ENCODE measurements at regions not wholly inside any gene's neighbourhood (a gene's known extent, or its start where the extent isn't known, plus 50 kb on each side); places are given as distances from the start of the nearest gene placed in this dataset.

DNA sequence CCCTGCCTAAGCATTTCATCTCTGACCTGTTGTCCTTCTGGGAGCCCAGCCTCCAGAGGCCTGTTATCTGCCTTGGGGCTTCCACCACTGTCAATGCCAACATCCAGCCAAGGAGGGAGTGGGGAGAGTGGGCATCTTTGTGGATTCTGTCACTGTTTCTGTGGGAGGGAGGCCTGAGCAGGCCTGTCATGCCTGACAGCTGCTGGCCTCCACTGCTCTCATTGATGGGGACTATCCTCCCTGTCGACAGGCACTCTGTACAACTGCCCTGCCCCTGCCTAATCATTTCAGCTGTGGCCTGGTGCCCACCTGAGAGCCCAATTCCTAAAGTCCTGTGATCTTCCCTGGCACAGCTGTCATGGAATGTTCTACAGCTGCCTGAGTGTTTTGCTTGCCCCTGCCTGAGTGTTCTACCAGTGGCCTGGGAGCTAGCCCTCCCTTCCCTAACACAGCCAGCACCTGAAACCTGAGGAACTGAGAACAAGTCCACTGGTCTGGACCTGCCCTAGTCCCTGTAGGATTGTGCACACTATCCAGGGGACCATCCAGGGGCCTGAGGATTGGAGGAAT is 145.3 kb downstream of the FAM83B start:
- no peak overlapping the region for H3K14ac ChIP-seq (ENCODE audit: low read length in 2 of 2)
- no peak overlapping the region for H2AFZ ChIP-seq (ENCODE audit: low read depth, low read length)
- WGBS: 58% methylated on average over 1 of the region's 1 CpG

DNA sequence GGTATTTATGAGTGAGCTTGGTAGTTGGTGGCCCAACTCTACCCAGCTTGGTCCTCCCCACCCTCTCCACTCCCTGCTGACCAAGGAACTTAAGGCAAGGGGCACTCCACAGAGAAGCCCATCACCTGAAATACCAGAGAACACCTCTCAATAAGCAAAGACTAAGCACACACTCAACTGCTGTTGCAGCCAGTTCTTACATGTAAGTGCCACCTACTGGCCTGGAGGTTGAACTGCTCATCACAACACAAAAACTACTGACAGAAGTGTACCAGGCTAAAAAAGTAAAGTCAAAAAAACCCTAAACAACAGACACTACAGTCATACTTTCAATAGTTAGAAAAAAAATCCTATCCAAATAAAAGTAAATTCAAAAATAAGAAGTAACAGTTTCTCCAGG is 146.2 kb downstream of the FAM83B start:
- H4K91ac ChIP-seq (ENCODE audit: low read length): no peak overlapping the region
- DNase-seq: no peak
- no peaks in the 10 kb centered on the region for H3K79me1 ChIP-seq (replicated peaks; ENCODE audit: low read length, poor library complexity, severe bottlenecking)

More for the DNA sequence above, 145.3 kb downstream of the FAM83B start:
- no peak overlapping the region for H3K27ac ChIP-seq (ENCODE audit: low read length, poor library complexity, severe bottlenecking)
- no peak overlapping the region for H2AK5ac ChIP-seq (ENCODE audit: low read length, severe bottlenecking)
- H3K4ac ChIP-seq (ENCODE audit: low read depth in 1 of 2, low read length in 2 of 2): no peak overlapping the region
- no peak overlapping the region for H3K9ac ChIP-seq (ENCODE audit: low read length)
- H4K91ac ChIP-seq (ENCODE audit: low read length): peak overlapping the region; percentile 25
- H3K18ac ChIP-seq (ENCODE audit: low read depth in 1 of 2, low read length in 2 of 2): no peak overlapping the region
- H3K4me3 ChIP-seq (ENCODE audit: insufficient read depth in 1 of 2, low read depth in 1 of 2, low read length in 2 of 2): no peak overlapping the region
- no peak overlapping the region for H3K23ac ChIP-seq (ENCODE audit: low read length in 2 of 2)
- H3K36me3 ChIP-seq (ENCODE audit: control insufficient read depth in 1 of 2, insufficient read depth in 2 of 2, low read depth in 1 of 2, low read length in 2 of 2): no peaks in the 10 kb centered on the region
- H2BK120ac ChIP-seq (ENCODE audit: low read depth, low read length): no peak overlapping the region
- H3K79me1 ChIP-seq (replicated peaks; ENCODE audit: low read length, poor library complexity, severe bottlenecking): no peaks in the 10 kb centered on the region
- H3K9me3 ChIP-seq (ENCODE audit: control insufficient read depth, low read length): no peaks in the 10 kb centered on the region
- no peaks in the 10 kb centered on the region for H3K27me3 ChIP-seq (ENCODE audit: control insufficient read depth in 1 of 2, insufficient read depth in 1 of 2, low read length in 2 of 2)
- H4K8ac ChIP-seq (ENCODE audit: low read length): no peak overlapping the region
- H3K4me1 ChIP-seq (ENCODE audit: control insufficient read depth, insufficient read depth, low read depth, low read length): no peaks in the 10 kb centered on the region
- H2BK5ac ChIP-seq (ENCODE audit: low read depth, low read length, poor library complexity, severe bottlenecking): no peak overlapping the region
- no peak overlapping the region for H3K4me2 ChIP-seq (ENCODE audit: low read length, poor library complexity, severe bottlenecking)
- DNase-seq: no peak
- no peak overlapping the region for H2BK15ac ChIP-seq (ENCODE audit: low read depth, poor library complexity, severe bottlenecking)
- H2BK12ac ChIP-seq (ENCODE audit: low read length in 2 of 2): no peak overlapping the region

GRCh38 chr6:54993294-54993693 is 146.7 kb downstream of the FAM83B start:
- no peaks in the 10 kb centered on the region for H3K27me3 ChIP-seq (ENCODE audit: control insufficient read depth in 1 of 2, insufficient read depth in 1 of 2, low read length in 2 of 2)

More for the DNA sequence above, 146.2 kb downstream of the FAM83B start:
- no peak overlapping the region for H3K4me3 ChIP-seq (ENCODE audit: insufficient read depth in 1 of 2, low read depth in 1 of 2, low read length in 2 of 2)
- no peak overlapping the region for H3K4me2 ChIP-seq (ENCODE audit: low read length, poor library complexity, severe bottlenecking)
- no peak overlapping the region for H2BK5ac ChIP-seq (ENCODE audit: low read depth, low read length, poor library complexity, severe bottlenecking)
- H4K8ac ChIP-seq (ENCODE audit: low read length): no peak overlapping the region
- H3K4me1 ChIP-seq (ENCODE audit: control insufficient read depth, insufficient read depth, low read depth, low read length): no peaks in the 10 kb centered on the region
- no peak overlapping the region for H3K9ac ChIP-seq (ENCODE audit: low read length)
- H3K18ac ChIP-seq (ENCODE audit: low read depth in 1 of 2, low read length in 2 of 2): no peak overlapping the region
- no peaks in the 10 kb centered on the region for H3K36me3 ChIP-seq (ENCODE audit: control insufficient read depth in 1 of 2, insufficient read depth in 2 of 2, low read depth in 1 of 2, low read length in 2 of 2)
- no peak overlapping the region for H3K27ac ChIP-seq (ENCODE audit: low read length, poor library complexity, severe bottlenecking)
- no peak overlapping the region for H3K4ac ChIP-seq (ENCODE audit: low read depth in 1 of 2, low read length in 2 of 2)
- no peak overlapping the region for H2AK5ac ChIP-seq (ENCODE audit: low read length, severe bottlenecking)
- no peak overlapping the region for H2BK12ac ChIP-seq (ENCODE audit: low read length in 2 of 2)
- no peaks in the 10 kb centered on the region for H3K27me3 ChIP-seq (ENCODE audit: control insufficient read depth in 1 of 2, insufficient read depth in 1 of 2, low read length in 2 of 2)
- H3K14ac ChIP-seq (ENCODE audit: low read length in 2 of 2): no peak overlapping the region
- no peak overlapping the region for H2AFZ ChIP-seq (ENCODE audit: low read depth, low read length)
- H2BK15ac ChIP-seq (ENCODE audit: low read depth, poor library complexity, severe bottlenecking): no peak overlapping the region
- no peak overlapping the region for H3K23ac ChIP-seq (ENCODE audit: low read length in 2 of 2)
- no peaks in the 10 kb centered on the region for H3K9me3 ChIP-seq (ENCODE audit: control insufficient read depth, low read length)
- no peak overlapping the region for H2BK120ac ChIP-seq (ENCODE audit: low read depth, low read length)

DNA sequence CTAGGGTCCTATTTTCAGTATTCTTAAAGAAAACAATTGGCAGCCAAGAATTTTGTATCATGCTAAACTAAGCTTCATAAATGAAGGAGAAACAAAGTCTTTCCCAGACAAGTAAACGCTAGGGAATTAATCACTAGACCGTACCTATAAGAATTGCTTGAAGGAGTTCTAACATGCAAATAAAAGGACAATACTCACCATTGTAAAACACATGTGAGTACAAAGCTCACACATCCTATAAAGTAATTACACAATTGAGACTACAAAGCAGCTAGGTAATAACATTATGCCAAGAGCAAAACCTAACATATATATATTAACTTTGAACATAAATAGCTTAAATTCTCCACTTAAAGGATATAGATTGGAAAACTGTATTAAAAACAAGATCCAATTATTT is 147.4 kb downstream of the FAM83B start:
- Histone ChIP-seq H3K4me2 (ENCODE audit: low read length, poor library complexity, severe bottlenecking) (no peak overlapping the region), H3K27me3 (ENCODE audit: control insufficient read depth in 1 of 2, insufficient read depth in 1 of 2, low read length in 2 of 2) (no peaks in the 10 kb centered on the region), H3K9ac (ENCODE audit: low read length) (no peak overlapping the region), H3K4ac (ENCODE audit: low read depth in 1 of 2, low read length in 2 of 2) (no peak overlapping the region), H2BK5ac (ENCODE audit: low read depth, low read length, poor library complexity, severe bottlenecking) (no peak overlapping the region), H2BK15ac (ENCODE audit: low read depth, poor library complexity, severe bottlenecking) (no peak overlapping the region), H2BK12ac (ENCODE audit: low read length in 2 of 2) (no peak overlapping the region), H2BK120ac (ENCODE audit: low read depth, low read length) (no peak overlapping the region), H4K8ac (ENCODE audit: low read length) (no peak overlapping the region), H3K9me3 (ENCODE audit: control insufficient read depth, low read length) (no peaks in the 10 kb centered on the region), H3K4me3 (ENCODE audit: insufficient read depth in 1 of 2, low read depth in 1 of 2, low read length in 2 of 2) (no peak overlapping the region), H3K79me1 (replicated peaks; ENCODE audit: low read length, poor library complexity, severe bottlenecking) (no peaks in the 10 kb centered on the region), H3K14ac (ENCODE audit: low read length in 2 of 2) (no peak overlapping the region), H2AFZ (ENCODE audit: low read depth, low read length) (no peak overlapping the region), H4K91ac (ENCODE audit: low read length) (no peak overlapping the region), H3K4me1 (ENCODE audit: control insufficient read depth, insufficient read depth, low read depth, low read length) (no peaks in the 10 kb centered on the region), H3K18ac (ENCODE audit: low read depth in 1 of 2, low read length in 2 of 2) (no peak overlapping the region), H3K36me3 (ENCODE audit: control insufficient read depth in 1 of 2, insufficient read depth in 2 of 2, low read depth in 1 of 2, low read length in 2 of 2) (no peaks in the 10 kb centered on the region), H3K23ac (ENCODE audit: low read length in 2 of 2) (no peak overlapping the region), H3K27ac (ENCODE audit: low read length, poor library complexity, severe bottlenecking) (no peak overlapping the region), H2AK5ac (ENCODE audit: low read length, severe bottlenecking) (no peak overlapping the region)
- WGBS: 100% methylated on average over 2 of the region's 2 CpGs
- DNase-seq: no peak

More at GRCh38 chr6:54993294-54993693, 146.7 kb downstream of the FAM83B start:
- Histone ChIP-seq H3K9me3 (ENCODE audit: control insufficient read depth, low read length) (no peaks in the 10 kb centered on the region), H3K4me1 (ENCODE audit: control insufficient read depth, insufficient read depth, low read depth, low read length) (no peaks in the 10 kb centered on the region), H3K4me2 (ENCODE audit: low read length, poor library complexity, severe bottlenecking) (no peak overlapping the region), H3K23ac (ENCODE audit: low read length in 2 of 2) (no peak overlapping the region), H2BK5ac (ENCODE audit: low read depth, low read length, poor library complexity, severe bottlenecking) (no peak overlapping the region), H2AFZ (ENCODE audit: low read depth, low read length) (no peak overlapping the region), H3K14ac (ENCODE audit: low read length in 2 of 2) (no peak overlapping the region), H3K4me3 (ENCODE audit: insufficient read depth in 1 of 2, low read depth in 1 of 2, low read length in 2 of 2) (no peak overlapping the region), H3K9ac (ENCODE audit: low read length) (no peak overlapping the region), H2AK5ac (ENCODE audit: low read length, severe bottlenecking) (no peak overlapping the region), H3K36me3 (ENCODE audit: control insufficient read depth in 1 of 2, insufficient read depth in 2 of 2, low read depth in 1 of 2, low read length in 2 of 2) (no peaks in the 10 kb centered on the region), H4K91ac (ENCODE audit: low read length) (no peak overlapping the region), H4K8ac (ENCODE audit: low read length) (no peak overlapping the region), H2BK120ac (ENCODE audit: low read depth, low read length) (no peak overlapping the region), H2BK15ac (ENCODE audit: low read depth, poor library complexity, severe bottlenecking) (no peak overlapping the region), H3K79me1 (replicated peaks; ENCODE audit: low read length, poor library complexity, severe bottlenecking) (no peaks in the 10 kb centered on the region), H3K18ac (ENCODE audit: low read depth in 1 of 2, low read length in 2 of 2) (no peak overlapping the region), H3K4ac (ENCODE audit: low read depth in 1 of 2, low read length in 2 of 2) (no peak overlapping the region), H2BK12ac (ENCODE audit: low read length in 2 of 2) (no peak overlapping the region), H3K27ac (ENCODE audit: low read length, poor library complexity, severe bottlenecking) (no peak overlapping the region)
- WGBS: 100% methylated on average over 2 of the region's 4 CpGs
- no peak for DNase-seq

Data from mesenchymal stem cell (in vitro differentiated cells and primary cell).